Tibial nerve (tissue), 4 donors: ENCODE measurements at regions not wholly inside any gene's neighbourhood (a gene's known extent, or its start where the extent isn't known, plus 50 kb on each side); places are given as distances from the start of the nearest gene placed in this dataset.

ENCODE experiments used
- CTCF ChIP-seq, 5 experiments: fragments of 200-600 bp in 3 of 5; fragments of 450-650 bp in 2 of 5; sonication (generic) in 3 of 5; IDR thresholded peaks; one replicate each; pipeline ENCODE4 v1.5.1; 2016 to 2019; ENCODE audit warnings: antibody characterized with exemption in 5 of 5, mild to moderate bottlenecking in 3 of 5, moderate library complexity in 2 of 5
- EP300 ChIP-seq, 2 donors: sonication (generic); formaldehyde crosslinking; IDR thresholded peaks; one replicate each; pipeline ENCODE4 v1.6.1; 2017; ENCODE audit warnings: antibody characterized with exemption in 2 of 2, mild to moderate bottlenecking in 1 of 2
- POLR2A ChIP-seq, 2 donors: fragments of 450-650 bp; IDR thresholded peaks; one replicate each; pipeline ENCODE4 v1.6.1; 2017; ENCODE audit warnings: antibody characterized with exemption in 2 of 2, mild to moderate bottlenecking in 2 of 2, moderate library complexity in 2 of 2

- TF ChIP-seq POLR2A (IDR thresholded peaks at IDR 0.05) (no peak), CTCF (IDR thresholded peaks at IDR 0.05) (no peak), EP300 (IDR thresholded peaks at IDR 0.05) (no peak)
Observed at GRCh38 chr17:15092762-15093161, 172.4 kb downstream of the PMP22 start.
